ENCODE measurements at regions not wholly inside any gene's neighbourhood (a gene's known extent, or its start where the extent isn't known, plus 50 kb on each side); places are given as distances from the start of the nearest gene placed in this dataset.

DNA sequence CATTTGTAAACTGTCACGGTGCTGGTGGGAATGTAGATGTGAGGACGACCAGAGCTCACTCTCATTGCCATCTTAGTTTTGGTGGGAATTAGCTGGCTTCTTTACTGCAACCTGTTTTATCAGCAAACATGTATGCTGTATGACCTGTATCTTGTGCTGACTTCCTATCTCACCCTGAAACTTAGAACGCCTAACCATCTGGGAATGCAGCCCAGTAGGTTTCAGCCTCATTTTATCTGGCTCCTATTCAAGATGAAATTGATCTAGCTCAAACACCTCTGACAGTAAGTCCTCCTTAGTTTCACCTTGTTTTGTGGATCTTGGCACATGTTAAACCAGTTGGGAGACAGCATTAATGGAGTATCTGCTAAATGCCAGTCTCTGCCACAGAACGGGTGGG, 174.6 kb downstream of the HLX start:
- TF ChIP-seq, protein P1, sequence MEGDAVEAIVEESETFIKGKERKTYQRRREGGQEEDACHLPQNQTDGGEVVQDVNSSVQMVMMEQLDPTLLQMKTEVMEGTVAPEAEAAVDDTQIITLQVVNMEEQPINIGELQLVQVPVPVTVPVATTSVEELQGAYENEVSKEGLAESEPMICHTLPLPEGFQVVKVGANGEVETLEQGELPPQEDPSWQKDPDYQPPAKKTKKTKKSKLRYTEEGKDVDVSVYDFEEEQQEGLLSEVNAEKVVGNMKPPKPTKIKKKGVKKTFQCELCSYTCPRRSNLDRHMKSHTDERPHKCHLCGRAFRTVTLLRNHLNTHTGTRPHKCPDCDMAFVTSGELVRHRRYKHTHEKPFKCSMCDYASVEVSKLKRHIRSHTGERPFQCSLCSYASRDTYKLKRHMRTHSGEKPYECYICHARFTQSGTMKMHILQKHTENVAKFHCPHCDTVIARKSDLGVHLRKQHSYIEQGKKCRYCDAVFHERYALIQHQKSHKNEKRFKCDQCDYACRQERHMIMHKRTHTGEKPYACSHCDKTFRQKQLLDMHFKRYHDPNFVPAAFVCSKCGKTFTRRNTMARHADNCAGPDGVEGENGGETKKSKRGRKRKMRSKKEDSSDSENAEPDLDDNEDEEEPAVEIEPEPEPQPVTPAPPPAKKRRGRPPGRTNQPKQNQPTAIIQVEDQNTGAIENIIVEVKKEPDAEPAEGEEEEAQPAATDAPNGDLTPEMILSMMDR (IDR thresholded peaks at IDR 0.05): no peak
- TF ChIP-seq POLR2AphosphoS5 (IDR thresholded peaks at IDR 0.05) (no peak), POLR2A (IDR thresholded peaks at IDR 0.05) (no peak)

All from upper lobe of left lung (tissue), 4 donors.